ENCODE measurements at regions not wholly inside any gene's neighbourhood (a gene's known extent, or its start where the extent isn't known, plus 50 kb on each side); places are given as distances from the start of the nearest gene placed in this dataset.

DNA sequence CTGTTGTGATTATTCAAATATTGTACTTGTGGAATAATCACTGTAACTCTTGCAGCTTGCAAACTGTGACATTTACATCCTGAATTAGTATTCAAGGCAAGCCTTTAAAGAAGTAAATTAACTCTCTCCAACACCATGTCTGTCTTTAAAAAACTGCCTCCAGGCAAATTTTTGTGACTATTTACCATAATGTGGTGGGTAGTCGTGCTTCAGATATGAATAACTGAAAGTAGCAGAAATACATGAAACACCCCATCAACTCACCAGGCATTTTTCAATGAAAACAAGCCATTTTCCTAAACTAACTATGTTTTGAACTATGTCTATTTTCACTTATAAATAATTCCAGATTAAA, 217.4 kb upstream of the PSMD7 start:
- no peaks in the 10 kb centered on the region for H3K4me1 ChIP-seq
- H3K36me3 ChIP-seq: no peaks in the 10 kb centered on the region
- H3K27ac ChIP-seq: no peak overlapping the region
- in situ Hi-C loops (cut with MboI; ENCODE audit: low pct_ligation_motif_present in 1 of 4, low pct_unique_long_range_greater_than_20kb in 1 of 4, low sequenced_read_pairs in 3 of 4): no loop called here
- 44 to 56% methylated on average over 1 of the region's 1 CpG for WGBS, 2 donors (ENCODE audit: low coverage in 1 of 2)
- no peak overlapping the region for H3K4me3 ChIP-seq
- TF ChIP-seq POLR2A (IDR thresholded peaks at IDR 0.05) (no peak), EP300 (IDR thresholded peaks at IDR 0.05; ENCODE audit: low read depth) (no peak), POLR2AphosphoS5 (IDR thresholded peaks at IDR 0.05) (no peak)
- TF ChIP-seq, protein P1, sequence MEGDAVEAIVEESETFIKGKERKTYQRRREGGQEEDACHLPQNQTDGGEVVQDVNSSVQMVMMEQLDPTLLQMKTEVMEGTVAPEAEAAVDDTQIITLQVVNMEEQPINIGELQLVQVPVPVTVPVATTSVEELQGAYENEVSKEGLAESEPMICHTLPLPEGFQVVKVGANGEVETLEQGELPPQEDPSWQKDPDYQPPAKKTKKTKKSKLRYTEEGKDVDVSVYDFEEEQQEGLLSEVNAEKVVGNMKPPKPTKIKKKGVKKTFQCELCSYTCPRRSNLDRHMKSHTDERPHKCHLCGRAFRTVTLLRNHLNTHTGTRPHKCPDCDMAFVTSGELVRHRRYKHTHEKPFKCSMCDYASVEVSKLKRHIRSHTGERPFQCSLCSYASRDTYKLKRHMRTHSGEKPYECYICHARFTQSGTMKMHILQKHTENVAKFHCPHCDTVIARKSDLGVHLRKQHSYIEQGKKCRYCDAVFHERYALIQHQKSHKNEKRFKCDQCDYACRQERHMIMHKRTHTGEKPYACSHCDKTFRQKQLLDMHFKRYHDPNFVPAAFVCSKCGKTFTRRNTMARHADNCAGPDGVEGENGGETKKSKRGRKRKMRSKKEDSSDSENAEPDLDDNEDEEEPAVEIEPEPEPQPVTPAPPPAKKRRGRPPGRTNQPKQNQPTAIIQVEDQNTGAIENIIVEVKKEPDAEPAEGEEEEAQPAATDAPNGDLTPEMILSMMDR (IDR thresholded peaks at IDR 0.05): no peak
- H3K27me3 ChIP-seq: no peaks in the 10 kb centered on the region
- intact Hi-C loops (cut with DNase I; ENCODE audit: low total_unique reads): no loop called here
- H3K9me3 ChIP-seq: no peaks in the 10 kb centered on the region
- no peak for DNase-seq

DNA sequence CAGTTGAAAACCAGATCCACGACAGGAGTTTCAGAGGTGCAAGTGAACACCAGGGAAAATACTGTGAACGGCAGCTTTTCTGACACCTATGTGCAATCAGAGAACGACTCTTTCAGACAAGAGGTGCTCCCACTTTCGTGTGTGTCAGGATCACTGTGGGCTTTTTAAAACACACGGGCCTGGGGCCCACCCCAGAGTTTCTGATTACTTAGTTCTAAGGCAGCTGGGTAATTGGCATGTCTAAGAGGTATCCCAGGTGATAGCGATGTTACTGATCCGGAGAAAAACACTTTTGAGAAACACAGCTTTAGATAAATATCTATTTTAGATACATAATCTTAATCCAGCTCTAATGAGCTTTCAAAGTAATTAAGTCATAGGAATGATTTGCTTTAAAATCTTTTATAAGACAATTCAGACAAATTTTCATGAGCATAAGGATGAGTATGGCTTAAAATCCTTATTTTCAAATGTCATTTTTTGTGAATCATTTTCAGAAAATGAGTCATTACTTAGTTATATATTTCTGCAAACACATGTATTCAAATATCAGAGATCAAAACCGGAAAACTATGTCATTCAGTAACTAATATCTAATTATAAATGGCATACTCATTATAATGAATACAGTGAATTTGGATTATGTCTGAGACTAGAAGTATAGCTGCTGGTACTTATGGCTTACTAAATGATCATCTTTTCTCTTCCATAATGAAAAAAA, 217.9 kb upstream of the PSMD7 start:
- no peaks in the 10 kb centered on the region for H3K4me1 ChIP-seq
- H3K36me3 ChIP-seq: no peaks in the 10 kb centered on the region
- H3K9me3 ChIP-seq: no peaks in the 10 kb centered on the region
- in situ Hi-C loops (cut with MboI; ENCODE audit: low pct_ligation_motif_present in 1 of 4, low pct_unique_long_range_greater_than_20kb in 1 of 4, low sequenced_read_pairs in 3 of 4): no loop called here
- H3K4me3 ChIP-seq: no peak overlapping the region
- TF ChIP-seq, protein P1 (IDR thresholded peaks at IDR 0.05): no peak
- no peak for TF ChIP-seq EP300 (IDR thresholded peaks at IDR 0.05; ENCODE audit: low read depth)
- TF ChIP-seq POLR2A (IDR thresholded peaks at IDR 0.05): no peak
- no peak for TF ChIP-seq POLR2AphosphoS5 (IDR thresholded peaks at IDR 0.05)
- intact Hi-C loops (cut with DNase I; ENCODE audit: low total_unique reads): no loop called here
- no peak for DNase-seq
- no peaks in the 10 kb centered on the region for H3K27me3 ChIP-seq
- WGBS, 2 donors (ENCODE audit: low coverage in 1 of 2): 66 to 71% methylated on average over 8 of the region's 8 CpGs
- H3K27ac ChIP-seq: no peak overlapping the region

DNA sequence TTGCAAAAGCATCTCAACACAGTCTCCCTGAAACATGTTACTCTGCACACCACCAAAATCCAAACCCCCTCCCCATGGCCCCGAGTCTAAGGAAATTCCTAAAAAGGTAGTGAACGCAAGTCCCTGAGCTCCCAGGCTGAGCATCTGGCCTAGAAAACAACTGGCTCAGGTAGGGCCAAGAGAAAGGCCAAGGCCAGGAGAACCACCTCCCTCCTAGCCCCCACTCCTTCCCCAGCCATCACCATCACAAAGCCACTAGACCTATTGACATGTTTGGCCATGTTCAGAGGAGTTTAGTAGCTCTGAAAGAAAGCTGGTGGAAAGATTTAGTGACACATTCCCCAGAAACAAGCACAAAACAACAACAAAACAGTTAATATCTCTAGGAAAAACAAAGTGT, 220.0 kb upstream of the PSMD7 start:
- 91 to 94% methylated on average over 2 of the region's 2 CpGs for WGBS, 2 donors (ENCODE audit: low coverage in 1 of 2)
- no peaks in the 10 kb centered on the region for H3K36me3 ChIP-seq
- no peaks in the 10 kb centered on the region for H3K4me1 ChIP-seq
- H3K9me3 ChIP-seq: no peaks in the 10 kb centered on the region
- no peak overlapping the region for H3K4me3 ChIP-seq
- no peaks in the 10 kb centered on the region for H3K27me3 ChIP-seq
- intact Hi-C loops (cut with DNase I; ENCODE audit: low total_unique reads) (no loop called here), in situ Hi-C loops (cut with MboI; ENCODE audit: low pct_ligation_motif_present in 1 of 4, low pct_unique_long_range_greater_than_20kb in 1 of 4, low sequenced_read_pairs in 3 of 4) (no loop called here)
- TF ChIP-seq, protein P1 (IDR thresholded peaks at IDR 0.05): no peak
- no peak for TF ChIP-seq EP300 (IDR thresholded peaks at IDR 0.05; ENCODE audit: low read depth)
- TF ChIP-seq POLR2AphosphoS5 (IDR thresholded peaks at IDR 0.05): no peak
- TF ChIP-seq POLR2A (IDR thresholded peaks at IDR 0.05): no peak
- H3K27ac ChIP-seq: no peak overlapping the region
- no peak for DNase-seq

DNA sequence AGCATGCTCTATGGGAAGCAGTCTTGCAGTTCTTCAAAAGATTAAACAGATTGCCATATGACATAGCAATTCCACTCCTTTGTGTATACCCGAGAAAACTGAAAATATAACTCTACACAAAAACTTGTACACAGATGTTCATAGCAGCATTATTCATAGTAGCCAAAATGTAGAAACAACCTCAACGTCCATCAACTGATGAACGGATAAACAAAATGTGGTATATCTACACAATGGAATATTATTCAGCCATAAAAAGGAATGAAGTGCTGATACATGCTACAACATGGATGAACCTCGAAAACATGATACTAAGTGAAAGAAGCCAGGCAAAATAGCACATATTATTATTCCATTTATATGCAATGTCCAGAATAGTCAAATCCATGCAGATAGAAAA, 221.2 kb upstream of the PSMD7 start:
- 80 to 85% methylated on average over 4 of the region's 4 CpGs for WGBS, 2 donors (ENCODE audit: low coverage in 1 of 2)

DNA sequence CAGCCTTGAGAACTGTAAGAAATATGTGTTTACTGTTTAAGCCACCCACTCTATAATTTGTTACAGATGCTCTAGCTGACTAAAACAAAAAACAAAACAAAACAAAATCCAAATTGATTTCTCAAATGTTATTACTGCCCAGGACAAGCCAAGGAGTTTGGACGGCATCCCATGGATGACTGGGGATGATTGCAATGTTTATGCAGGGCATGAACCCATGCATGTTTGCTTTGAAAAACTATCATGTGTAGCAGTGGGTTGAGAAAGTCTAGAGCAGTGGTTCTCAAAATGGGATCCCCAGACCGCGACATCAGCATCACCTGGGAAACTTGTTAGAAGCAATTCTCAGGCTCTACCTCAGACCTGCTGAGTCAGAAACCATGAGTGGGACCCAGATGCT, 223.2 kb upstream of the PSMD7 start:
- WGBS, 2 donors (ENCODE audit: low coverage in 1 of 2): 81 to 88% methylated on average over 2 to 3 of the region's 3 CpGs
- intact Hi-C loops (cut with DNase I; ENCODE audit: low total_unique reads) (no loop called here), in situ Hi-C loops (cut with MboI; ENCODE audit: low pct_ligation_motif_present in 1 of 4, low pct_unique_long_range_greater_than_20kb in 1 of 4, low sequenced_read_pairs in 3 of 4) (loop anchor here in 1 of 4 donors (25.0 kb wide), 1 partner anchor 164 kb away; no protein-coding TSS in a partner anchor)
- no peaks in the 10 kb centered on the region for H3K4me1 ChIP-seq
- no peak for TF ChIP-seq POLR2A (IDR thresholded peaks at IDR 0.05)
- no peak for TF ChIP-seq EP300 (IDR thresholded peaks at IDR 0.05; ENCODE audit: low read depth)
- TF ChIP-seq, protein P1 (IDR thresholded peaks at IDR 0.05): no peak
- TF ChIP-seq POLR2AphosphoS5 (IDR thresholded peaks at IDR 0.05): no peak
- H3K27ac ChIP-seq: no peak overlapping the region
- no peaks in the 10 kb centered on the region for H3K9me3 ChIP-seq
- no peaks in the 10 kb centered on the region for H3K27me3 ChIP-seq
- no peaks in the 10 kb centered on the region for H3K36me3 ChIP-seq
- no peak for DNase-seq
- no peak overlapping the region for H3K4me3 ChIP-seq

More for the DNA sequence above, 221.2 kb upstream of the PSMD7 start:
- intact Hi-C loops (cut with DNase I; ENCODE audit: low total_unique reads) (no loop called here), in situ Hi-C loops (cut with MboI; ENCODE audit: low pct_ligation_motif_present in 1 of 4, low pct_unique_long_range_greater_than_20kb in 1 of 4, low sequenced_read_pairs in 3 of 4) (no loop called here)
- Histone ChIP-seq H3K9me3 (no peaks in the 10 kb centered on the region), H3K4me3 (no peak overlapping the region), H3K27me3 (no peaks in the 10 kb centered on the region), H3K27ac (no peak overlapping the region), H3K4me1 (no peaks in the 10 kb centered on the region), H3K36me3 (no peaks in the 10 kb centered on the region)
- no peak for DNase-seq
- no peak for TF ChIP-seq POLR2AphosphoS5 (IDR thresholded peaks at IDR 0.05)
